K562 (cell line): ENCODE measurements at regions not wholly inside any gene's neighbourhood (a gene's known extent, or its start where the extent isn't known, plus 50 kb on each side); places are given as distances from the start of the nearest gene placed in this dataset.

Experiments used
- ATAC-seq: fragments of 200-7000 bp; cut with Tn5 transposase; 3 replicates; pipeline ENCODE4 v1.9.1; 2020; ENCODE audit warnings: moderate library complexity
- BruUV-seq: library from RNA; stranded (reverse); fragments of 400-500 nt; replicated peaks from 2 replicates; lab custom pipeline; 2021; lab: Mats Ljungman, UMichigan
- CTCF ChIA-PET: fragments of 300-600 bp; formaldehyde crosslinking; extraction: SDS; loops from one replicate; lab custom pipeline; 2021; ENCODE audit warnings: low intra/inter-chr PET ratio; lab: Yijun Ruan, JAX
- POLR2A ChIA-PET: fragments of 300-600, 350-650 bp; sonication (Branson Sonifier 250); formaldehyde crosslinking; extraction: SDS; loops from one replicate; lab custom pipeline; 2021; ENCODE audit warnings: antibody characterized with exemption, inconsistent platforms; lab: Yijun Ruan, JAX
- DNase-seq, 4 experiments: peaks; one replicate each; pipeline versions ENCODE4 v3.0.0 to v3.0.0-alpha.2; 2011 to 2018; ENCODE audit warnings: low spot score in 3 of 4, mixed read lengths in 3 of 4; ENCODE audit errors: extremely low read depth in 1 of 4
- FAIRE-seq: peaks from 2 replicates; lab custom pipeline; 2011; peaks lifted over from hg19 to GRCh38; lab: Jason Lieb, UNC
- H2AFZ ChIP-seq: 2 replicates; pipeline ENCODE4 v1.6.0; 2011; ENCODE audit warnings: low read depth, low read length, control low read depth, inconsistent platforms
- H3K27ac ChIP-seq: fragments of 200-600 bp; 3 replicates; pipeline ENCODE4 v1.8.0; 2011; ENCODE audit warnings: low read depth, mild to moderate bottlenecking, control low read depth, inconsistent platforms, low read length, moderate library complexity, mixed read lengths; ENCODE audit errors: extremely low read depth
- H3K27me3 ChIP-seq, 2 experiments: fragments of 300-600 bp in 1 of 2; 2 replicates in 1 of 2; 3 replicates in 1 of 2; pipeline versions ENCODE4 v1.6.0 to v1.8.0; 2011; ENCODE audit warnings: inconsistent platforms in 2 of 2, low read length in 2 of 2, mild to moderate bottlenecking in 1 of 2, mixed read lengths in 1 of 2, moderate library complexity in 1 of 2; ENCODE audit not compliant: control insufficient read depth in 2 of 2, insufficient read depth in 2 of 2
- H3K36me3 ChIP-seq: fragments of 300-600 bp; 3 replicates; pipeline ENCODE4 v1.8.0; 2011; ENCODE audit warnings: mild to moderate bottlenecking, low read length, inconsistent platforms; ENCODE audit not compliant: control insufficient read depth, insufficient read depth
- H3K4me1 ChIP-seq, 2 experiments: fragments of 200-600 bp in 1 of 2; replicated peaks in 1 of 2; 2 replicates in 1 of 2; 3 replicates in 1 of 2; pipeline versions ENCODE4 v1.5.1 to v1.8.0; 2011; ENCODE audit warnings: inconsistent platforms in 2 of 2, low read length in 2 of 2, mild to moderate bottlenecking in 1 of 2, mixed read lengths in 1 of 2, moderate library complexity in 1 of 2; ENCODE audit not compliant: control insufficient read depth in 2 of 2, insufficient read depth in 2 of 2
- H3K4me2 ChIP-seq: 2 replicates; pipeline ENCODE4 v1.6.1; 2011; ENCODE audit warnings: low read length, control low read depth, inconsistent platforms, mixed read lengths; ENCODE audit not compliant: insufficient read depth
- H3K4me3 ChIP-seq: fragments of 200-600 bp; sonication (generic), shearing (Covaris generic); 2 replicates; pipeline ENCODE4 v1.5.1; 2016; ENCODE audit warnings: control low read depth, inconsistent platforms
- H3K79me2 ChIP-seq: fragments of 200-600 bp; 3 replicates; pipeline ENCODE4 v1.8.0; 2011; ENCODE audit warnings: low read length, inconsistent platforms; ENCODE audit not compliant: control insufficient read depth, insufficient read depth
- H3K9ac ChIP-seq, 2 experiments: 2 replicates each; pipeline versions ENCODE4 v1.6.0 to v1.6.1; 2011; ENCODE audit warnings: low read depth in 2 of 2, low read length in 2 of 2, control low read depth in 1 of 2, inconsistent platforms in 1 of 2, mild to moderate bottlenecking in 1 of 2, mixed read lengths in 1 of 2; ENCODE audit not compliant: insufficient read depth in 1 of 2
- H3K9me1 ChIP-seq: one replicate; pipeline ENCODE4 v1.6.0; 2011; ENCODE audit warnings: inconsistent platforms, mild to moderate bottlenecking, low read length, moderate library complexity; ENCODE audit not compliant: control insufficient read depth, insufficient read depth
- H3K9me3 ChIP-seq: replicated peaks from 2 replicates; pipeline ENCODE4 v1.5.1; 2011; ENCODE audit warnings: low read depth, low read length, inconsistent platforms; ENCODE audit not compliant: control insufficient read depth, insufficient read depth
- H4K20me1 ChIP-seq: replicated peaks from 2 replicates; pipeline ENCODE4 v1.6.1; 2011; ENCODE audit warnings: low read length, inconsistent platforms, mixed read lengths; ENCODE audit not compliant: control insufficient read depth, insufficient read depth
- CEBPG ChIP-seq, 3 experiments: fragments of 200-800 bp in 1 of 3; sonication (Bioruptor generic) in 1 of 3; sonication (generic) in 1 of 3; formaldehyde crosslinking in 1 of 3; IDR thresholded peaks in 2 of 3; conservative IDR thresholded peaks in 1 of 3; 2 replicates each; pipeline versions ENCODE4 v1.6.1 to v1.8.0; 2016 to 2022; ENCODE audit warnings: missing compliant biosample characterization in 2 of 3, missing genetic modification characterization in 2 of 3, mild to moderate bottlenecking in 1 of 3, missing genetic modification reagents in 1 of 3
- KLF6 ChIP-seq: fragments of 250-450 bp; sonication (Bioruptor Pico); IDR thresholded peaks from 2 replicates; pipeline ENCODE4 v1.4.0; 2020; ENCODE audit warnings: mild to moderate bottlenecking, moderate library complexity, borderline replicate concordance
- NEUROD1 ChIP-seq: fragments of 150-350 bp; IDR thresholded peaks from 2 replicates; pipeline ENCODE4 v1.6.1; 2014; ENCODE audit warnings: borderline replicate concordance, low read length, low read depth; ENCODE audit not compliant: partially characterized antibody
- POLR2G ChIP-seq: fragments of 200-400 bp; formaldehyde crosslinking; IDR thresholded peaks from 2 replicates; pipeline ENCODE4 v1.6.1; 2017; ENCODE audit warnings: low read depth, mild to moderate bottlenecking, antibody characterized with exemption, low read length, moderate library complexity
- PURB ChIP-seq: sonication (generic); formaldehyde crosslinking; IDR thresholded peaks from 2 replicates; pipeline ENCODE4 v1.9.0; 2021; ENCODE audit warnings: low read depth, mild to moderate bottlenecking, missing genetic modification reagents
- RAD21 ChIP-seq, 2 experiments: fragments of 250-450 bp in 1 of 2; fragments of 450-650 bp in 1 of 2; sonication (Bioruptor Pico) in 1 of 2; formaldehyde crosslinking in 1 of 2; IDR thresholded peaks in 1 of 2; conservative IDR thresholded peaks in 1 of 2; 2 replicates each; pipeline versions ENCODE4 v1.4.0 to v1.8.0; 2020 to 2022; ENCODE audit warnings: mild to moderate bottlenecking in 2 of 2, moderate library complexity in 1 of 2
- SRSF3 ChIP-seq: fragments of 200-400 bp; formaldehyde crosslinking; IDR thresholded peaks from 2 replicates; pipeline ENCODE4 v1.6.1; 2016; ENCODE audit warnings: mild to moderate bottlenecking, low read length, moderate library complexity; ENCODE audit not compliant: insufficient read depth
- USF1 ChIP-seq: sonication (generic); formaldehyde crosslinking; IDR thresholded peaks from 2 replicates; pipeline ENCODE4 v1.9.0; 2022; ENCODE audit warnings: mild to moderate bottlenecking, missing genetic modification reagents
- ZNF583 ChIP-seq: fragments of 250-450 bp; sonication (Bioruptor Pico); IDR thresholded peaks from 2 replicates; pipeline ENCODE4 v1.4.0; 2020
- WGBS: fragments of 100-300 bp; shearing (Covaris generic); methylation state at CpG from one replicate; pipeline ENCODE4 v1.1.6; 2016; ENCODE audit warnings: low coverage, mixed read lengths; ENCODE audit not compliant: insufficient coverage; ENCODE audit errors: missing lambda C conversion rate; 5-methylcytosine and 5-hydroxymethylcytosine counted together
- in situ Hi-C: fragments of 300-500 bp; cut with MboI; formaldehyde crosslinking; loops from 4 replicates; pipeline ENCODE4 v1.15.0; 2018; ENCODE audit warnings: inconsistent platforms, mixed read lengths
- intact Hi-C: fragments of 100-400 bp; cut with micrococcal nuclease; formaldehyde crosslinking; loops from 2 replicates; pipeline ENCODE4 v1.14.2; 2022

GRCh38 chr3:182129740-182130139 is 418.0 kb downstream of the SOX2 start:
- intact Hi-C loops: no loop called here
- no TSS peak for BruUV-seq
- Histone ChIP-seq H3K36me3 (no peaks in the 10 kb centered on the region), H3K4me3 (no peak overlapping the region), H3K79me2 (no peaks in the 10 kb centered on the region), H2AFZ (no peak overlapping the region), H3K4me1 (no peaks in the 10 kb centered on the region), H3K4me2 (no peak overlapping the region), H3K9me1 (no peaks in the 10 kb centered on the region), H4K20me1 (no peaks in the 10 kb centered on the region), H3K27me3 (no peaks in the 10 kb centered on the region), H3K9me3 (no peaks in the 10 kb centered on the region), H3K9ac (no peak overlapping the region), H3K27ac (no peak overlapping the region)
- 0% methylated on average over 9 of the region's 9 CpGs for WGBS
- in situ Hi-C loops: no loop called here
- DNase-seq: no peak
- ChIA-PET POLR2A (no interaction called here), CTCF (no interaction called here)
- no peak for FAIRE-seq
- no peak for ATAC-seq
- TF ChIP-seq CEBPG (CRISPR knock-in tag; IDR thresholded peaks at IDR 0.05): no peak
- no peak for TF ChIP-seq CEBPG (tag; conservative IDR thresholded peaks at IDR 0.05 in 1 of 2, IDR thresholded peaks at IDR 0.05 in 1 of 2)
- TF ChIP-seq USF1 (CRISPR knock-in tag): no peak
- no peak for TF ChIP-seq SRSF3
- no peak for TF ChIP-seq POLR2G
- no peak for TF ChIP-seq NEUROD1
- no peak for TF ChIP-seq PURB (CRISPR knock-in tag)
- TF ChIP-seq RAD21 (CRISPR knock-in tag; conservative IDR thresholded peaks at IDR 0.05 in 1 of 2, IDR thresholded peaks at IDR 0.05 in 1 of 2): no peak
- no peak for TF ChIP-seq ZNF583
- TF ChIP-seq KLF6 (CRISPR knock-in tag): no peak
